ENCODE measurements at regions not wholly inside any gene's neighbourhood (a gene's known extent, or its start where the extent isn't known, plus 50 kb on each side); places are given as distances from the start of the nearest gene placed in this dataset.
"Not testable (repeated sequence)": the region's sequence is repeated elsewhere in the genome, so short reads cannot be mapped to it uniquely, and the experiment has no call there.

DNA sequence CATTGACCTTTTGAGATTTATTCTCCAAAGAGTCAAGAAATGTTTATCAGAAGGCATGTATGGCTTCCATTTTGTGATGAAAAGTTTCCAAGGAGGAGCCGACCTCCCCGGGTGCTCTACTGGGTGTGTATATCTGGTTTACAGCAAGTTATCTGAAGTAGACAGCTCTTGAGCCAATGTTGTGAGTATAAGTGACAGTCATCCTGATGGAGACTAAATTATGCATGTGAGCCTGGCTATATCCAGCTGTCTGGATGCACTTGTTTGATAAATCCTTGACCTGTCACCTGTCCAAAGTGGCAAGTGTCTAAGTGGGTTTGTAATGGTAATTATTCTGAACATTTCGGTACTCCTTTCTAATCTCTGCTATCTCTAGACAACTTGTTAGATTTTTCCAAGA lies 142.2 kb downstream of the NR2F2 start:
- DNase-seq = no peak

DNA sequence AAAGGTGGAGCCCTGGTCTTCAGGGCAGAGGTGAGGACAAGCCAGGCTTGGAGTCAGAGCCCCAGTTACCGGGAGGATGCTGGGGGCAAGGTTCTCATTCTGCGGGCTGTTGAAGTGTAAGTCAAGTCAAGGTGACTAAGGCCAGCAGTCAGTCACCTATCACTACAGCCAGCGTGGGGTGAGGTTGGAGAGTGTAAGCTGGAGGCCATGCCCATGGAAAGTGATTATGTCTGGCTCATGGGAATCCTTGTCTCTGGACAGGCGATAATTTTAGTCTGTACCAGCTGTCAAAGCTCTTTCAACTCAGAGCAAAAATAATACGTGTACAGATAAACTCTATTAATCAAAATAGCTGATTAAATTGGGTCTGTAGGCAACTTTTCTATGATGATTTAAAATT lies 143.1 kb downstream of the NR2F2 start:
- DNase-seq = no peak

- DNase-seq = peak; percentile 19
Observed at GRCh38 chr15:96474231-96474664, 143.7 kb downstream of the NR2F2 start.

DNA sequence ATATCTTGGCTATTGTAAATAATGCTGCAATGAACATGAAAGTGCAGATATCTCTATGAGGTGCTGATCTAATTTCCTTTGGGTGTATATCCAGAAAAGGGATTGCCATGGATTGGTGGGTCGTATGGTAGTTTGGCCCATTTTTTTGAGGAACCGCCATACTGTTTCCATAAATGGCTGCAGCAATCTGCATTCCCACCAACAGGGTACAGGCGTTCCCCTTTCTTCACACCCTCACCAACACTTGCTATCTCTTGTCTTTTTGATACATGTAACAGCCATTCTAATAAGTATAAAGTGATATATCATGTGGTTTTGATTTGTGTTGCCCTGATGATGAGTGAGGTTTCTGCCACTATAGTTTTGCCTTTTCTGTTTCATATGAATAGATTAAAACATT lies 146.7 kb downstream of the NR2F2 start:
- DNase-seq = no peak

DNA sequence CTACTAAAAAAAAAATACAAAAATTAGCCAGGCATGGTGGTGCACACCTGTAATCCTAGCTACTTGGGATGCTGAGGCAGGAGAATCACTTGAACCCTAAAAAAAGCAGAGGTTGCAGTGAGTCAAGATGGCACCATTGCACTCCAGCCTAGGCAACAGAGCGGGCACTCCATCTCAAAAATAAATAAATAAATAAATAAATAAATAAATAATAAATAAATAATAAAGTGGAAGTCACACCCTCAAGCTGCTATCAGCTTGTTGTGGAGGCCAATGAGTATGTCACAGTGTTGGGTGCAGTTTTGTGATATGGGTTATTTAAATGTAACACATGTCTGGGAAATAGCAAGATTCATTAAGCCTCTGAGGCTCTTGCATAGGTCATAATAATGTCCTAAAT lies 153.9 kb downstream of the NR2F2 start:
- DNase-seq = not testable (repeated sequence)

DNA sequence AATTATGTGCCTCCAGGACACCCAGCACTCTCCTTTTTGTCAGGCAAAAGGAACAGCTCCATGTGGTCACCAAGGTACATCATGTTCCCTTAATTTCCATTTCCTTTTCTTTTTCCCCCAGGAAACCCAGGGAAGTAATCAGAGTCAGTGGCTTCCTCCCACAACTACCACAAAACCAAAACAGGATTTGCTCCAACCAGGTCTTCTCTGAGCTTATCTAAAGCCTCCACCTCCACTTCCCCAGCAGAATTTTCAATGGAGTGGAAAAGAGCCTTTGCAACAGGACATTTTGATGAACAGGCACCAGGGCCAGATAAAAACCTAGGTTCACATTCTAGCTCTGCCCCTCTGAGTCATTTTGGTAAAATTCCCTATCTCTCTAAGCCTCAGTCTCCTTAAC lies 154.3 kb downstream of the NR2F2 start:
- no peak for DNase-seq

DNA sequence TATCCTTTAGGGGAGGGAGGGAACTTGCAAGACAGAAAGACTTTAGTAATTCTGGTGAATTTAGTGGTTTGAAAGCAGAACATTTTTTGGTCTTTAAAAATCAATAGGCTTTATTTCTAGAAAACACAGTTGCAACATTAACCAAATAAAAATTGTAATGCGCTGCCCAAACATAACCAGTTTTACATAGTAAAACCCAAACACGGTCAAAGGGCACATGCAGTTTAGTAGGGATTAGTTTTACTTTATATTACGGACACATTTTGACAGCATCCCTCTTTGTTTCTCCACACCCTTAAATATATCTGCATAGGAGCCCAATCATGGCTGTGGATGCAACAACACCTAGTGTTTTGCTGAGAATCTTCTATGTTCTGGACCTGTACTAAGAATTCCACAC lies 156.7 kb downstream of the NR2F2 start:
- no peak for DNase-seq

- not testable (repeated sequence) for DNase-seq
Observed at GRCh38 chr15:96491066-96491699, 160.7 kb downstream of the NR2F2 start.

GRCh38 chr15:96491700-96492644 lies 161.5 kb downstream of the NR2F2 start:
- not testable (repeated sequence) for DNase-seq

- no peak for DNase-seq
Observed at GRCh38 chr15:96494505-96494904, 164.0 kb downstream of the NR2F2 start.

GRCh38 chr15:96495386-96495785 lies 164.9 kb downstream of the NR2F2 start:
- DNase-seq = no peak

GRCh38 chr15:96497951-96498350 lies 167.5 kb downstream of the NR2F2 start:
- DNase-seq = no peak

DNA sequence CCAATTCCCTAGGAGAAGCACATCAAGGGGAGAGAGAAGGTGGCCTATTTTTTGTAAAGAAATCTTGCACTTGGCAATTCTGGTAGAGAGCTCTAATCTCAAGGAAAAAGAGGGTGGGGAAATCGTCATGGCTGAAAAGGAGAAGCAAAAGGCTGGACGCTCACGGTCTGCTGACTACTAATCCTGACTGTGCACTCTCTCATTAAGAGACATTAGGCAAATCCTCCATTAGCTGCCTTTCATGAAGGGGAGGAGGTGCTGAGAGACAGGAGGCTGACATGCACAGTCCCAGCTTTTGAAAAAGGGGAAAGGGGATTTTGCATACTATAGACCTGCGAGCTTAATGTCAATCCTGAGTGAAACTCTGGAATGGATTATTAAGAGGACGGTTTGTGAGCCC lies 170.0 kb downstream of the NR2F2 start:
- no peak for DNase-seq

DNA sequence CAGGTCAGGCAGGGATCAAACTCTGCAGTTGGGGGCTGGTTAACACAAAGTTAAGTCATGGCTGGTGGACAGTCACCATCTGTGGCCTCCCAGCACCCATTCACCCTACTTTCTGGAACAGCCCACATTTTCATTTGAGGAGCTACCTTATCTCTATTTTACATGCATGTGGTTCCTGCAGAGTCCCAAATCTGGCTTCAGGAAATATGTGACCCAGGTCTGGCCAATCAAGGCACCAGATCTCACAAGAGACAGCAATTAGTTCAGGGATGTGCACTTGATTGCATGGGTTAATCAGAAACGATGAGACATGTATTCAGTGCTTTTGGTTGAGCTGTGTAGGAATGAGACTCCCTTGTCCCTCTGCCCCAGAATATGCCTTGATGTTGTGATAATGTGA lies 170.9 kb downstream of the NR2F2 start:
- DNase-seq = no peak

DNA sequence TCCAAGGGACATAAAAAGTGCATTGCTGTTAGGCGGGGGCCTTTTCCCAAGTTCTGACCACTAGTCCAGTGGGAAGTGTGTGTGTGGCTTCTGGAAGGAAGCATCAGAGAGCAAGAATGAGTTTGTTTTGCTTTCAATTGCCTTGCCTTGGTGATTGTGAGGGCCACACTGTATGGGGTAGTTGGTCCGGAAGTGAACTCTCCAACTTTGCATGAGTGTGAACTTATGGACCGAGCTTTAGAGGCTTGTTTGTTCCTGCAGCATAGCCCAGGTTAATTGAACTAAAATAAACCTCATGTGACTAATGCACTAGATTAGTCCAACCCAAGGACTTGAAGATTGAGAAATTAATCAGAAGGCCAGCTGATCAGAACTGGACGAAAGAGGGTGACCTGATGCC lies 171.7 kb downstream of the NR2F2 start:
- DNase-seq = no peak

GRCh38 chr15:96503276-96503675 lies 172.8 kb downstream of the NR2F2 start:
- no peak for DNase-seq

DNA sequence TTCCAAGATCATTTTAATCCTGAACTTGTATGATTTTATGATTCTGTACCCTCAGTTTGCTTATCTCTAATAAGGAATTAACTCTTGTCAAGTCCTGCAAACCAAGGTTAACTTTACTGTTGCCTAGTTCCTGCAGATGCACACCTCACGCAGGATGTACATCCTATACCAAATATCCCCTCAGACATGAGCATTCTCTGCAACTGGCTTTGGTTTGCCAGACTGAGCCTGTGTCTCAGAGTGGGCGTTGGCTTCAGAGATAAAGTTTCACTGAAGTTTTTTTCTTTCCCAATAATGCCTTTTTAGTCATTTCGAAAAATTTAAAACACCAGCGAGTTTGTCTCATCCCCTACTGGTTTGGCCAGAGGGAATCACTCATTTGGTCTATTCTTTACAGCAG lies 173.9 kb downstream of the NR2F2 start:
- no peak for DNase-seq

DNA sequence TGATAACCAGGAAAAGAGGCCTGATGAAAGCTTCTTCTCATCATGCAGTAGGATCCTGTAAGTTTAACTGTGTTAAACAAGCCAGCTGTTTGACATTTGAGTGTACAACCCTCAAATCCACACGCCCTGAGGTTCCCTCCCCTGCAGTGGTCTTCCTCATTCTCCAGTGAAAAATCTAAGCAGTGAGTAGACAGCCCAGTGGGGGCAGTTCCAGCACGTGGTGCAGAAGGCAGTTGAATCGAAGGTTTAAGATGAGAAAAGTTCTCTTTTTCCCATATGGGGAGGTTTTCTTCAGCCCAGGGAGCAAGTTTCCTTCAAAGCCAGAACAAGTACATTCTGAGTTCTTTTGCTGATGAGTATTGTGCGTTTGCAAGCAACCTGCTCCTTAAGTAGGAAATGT lies 174.5 kb downstream of the NR2F2 start:
- no peak for DNase-seq

DNA sequence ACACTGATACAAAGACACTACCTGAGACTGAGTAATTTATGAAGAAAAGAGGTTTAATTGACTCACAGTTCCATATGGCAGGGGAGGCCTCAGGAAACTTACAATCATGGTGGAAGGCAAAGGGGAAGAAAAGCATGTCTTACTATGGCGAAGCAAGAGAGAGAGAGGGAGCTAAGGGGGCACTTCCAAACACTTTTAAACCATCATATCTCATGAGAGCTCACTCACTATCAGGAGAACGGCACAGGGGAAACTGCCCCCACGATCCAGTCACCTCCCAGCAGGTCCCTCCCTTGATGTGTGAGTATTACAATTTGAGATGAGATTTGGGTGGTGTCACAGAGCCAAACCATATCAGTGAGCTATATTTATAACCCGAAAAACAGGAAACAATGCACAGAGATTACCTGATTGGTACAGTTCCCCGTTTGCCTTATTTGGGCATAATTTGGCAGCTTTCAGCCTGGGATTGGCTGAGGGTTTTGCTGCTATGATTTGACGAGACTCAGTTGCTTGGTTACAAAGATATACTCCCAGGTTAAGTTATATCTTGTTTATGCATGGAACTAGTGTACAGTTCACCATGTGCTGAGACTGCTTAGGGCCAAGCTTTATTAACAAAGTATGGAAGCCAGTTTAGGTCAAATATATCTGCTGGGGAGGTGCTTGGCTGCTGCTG lies 184.2 kb downstream of the NR2F2 start:
- DNase-seq = no peak

- DNase-seq = no peak
Observed at GRCh38 chr15:96515371-96515770, 184.9 kb downstream of the NR2F2 start.

- no peak for DNase-seq
Observed at GRCh38 chr15:96521386-96521785, 190.9 kb downstream of the NR2F2 start.

DNA sequence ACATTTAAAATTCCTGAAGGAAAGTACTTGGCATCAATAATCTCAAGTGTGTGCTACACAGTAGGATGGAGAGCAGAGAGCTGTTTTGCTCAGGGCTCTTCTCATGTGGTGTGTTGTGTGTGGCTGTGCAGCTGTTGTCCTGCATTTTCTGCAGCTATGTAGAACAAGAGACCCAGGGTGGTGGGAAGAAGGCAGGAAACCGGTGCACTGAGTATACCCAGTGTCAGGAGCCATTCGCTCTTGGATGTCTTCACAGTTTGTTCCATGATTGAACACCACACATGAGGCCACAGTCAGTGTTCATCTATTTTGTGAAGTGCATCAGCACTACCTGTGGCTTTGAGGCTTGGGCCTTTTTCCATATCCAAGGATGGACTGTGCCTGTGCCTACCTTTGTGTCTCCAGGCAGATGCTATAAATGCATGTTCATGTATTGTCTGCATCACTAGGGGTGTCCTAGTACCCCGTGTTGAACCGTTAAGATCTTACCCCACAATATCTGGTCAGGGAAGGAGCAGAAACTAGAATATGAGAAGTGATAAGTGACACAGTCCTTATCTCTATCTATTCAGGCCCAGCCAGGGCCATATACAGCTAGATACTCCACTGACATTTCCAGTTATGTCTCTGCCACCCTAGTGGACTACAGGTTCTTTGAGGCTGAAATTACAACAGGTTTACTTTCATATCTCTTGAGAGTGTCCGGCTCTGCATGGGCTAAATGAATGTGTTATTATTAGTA lies 194.3 kb downstream of the NR2F2 start:
- no peak for DNase-seq

DNA sequence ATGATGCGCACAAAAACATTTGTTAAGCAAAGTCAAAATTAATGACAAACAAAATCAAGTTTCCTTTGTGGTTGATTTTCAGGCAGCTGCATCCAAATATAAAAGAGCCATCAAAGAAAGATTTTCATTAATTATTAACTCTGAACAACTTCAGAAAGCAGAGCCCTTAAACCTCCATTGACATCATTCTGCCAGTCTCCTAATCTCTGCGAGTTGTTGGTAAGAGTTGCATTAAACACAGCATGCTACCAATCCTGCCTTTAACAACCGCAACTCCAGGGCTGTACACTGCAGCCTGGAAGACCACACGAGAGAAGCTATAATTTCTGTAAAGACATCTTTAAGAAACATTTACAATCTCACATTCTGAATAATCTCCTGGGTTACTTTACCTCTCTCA lies 204.6 kb downstream of the NR2F2 start:
- no peak for DNase-seq
